NCI-H1417 treated with DMSO at 0.1 percent for 48 hours (cell line): ENCODE measurements at regions not wholly inside any gene's neighbourhood (a gene's known extent, or its start where the extent isn't known, plus 50 kb on each side); places are given as distances from the start of the nearest gene placed in this dataset.

Experiments
- DNase-seq: peaks from one replicate; lab custom pipeline; 2025; lab: John Stamatoyannopoulos, UW

DNA sequence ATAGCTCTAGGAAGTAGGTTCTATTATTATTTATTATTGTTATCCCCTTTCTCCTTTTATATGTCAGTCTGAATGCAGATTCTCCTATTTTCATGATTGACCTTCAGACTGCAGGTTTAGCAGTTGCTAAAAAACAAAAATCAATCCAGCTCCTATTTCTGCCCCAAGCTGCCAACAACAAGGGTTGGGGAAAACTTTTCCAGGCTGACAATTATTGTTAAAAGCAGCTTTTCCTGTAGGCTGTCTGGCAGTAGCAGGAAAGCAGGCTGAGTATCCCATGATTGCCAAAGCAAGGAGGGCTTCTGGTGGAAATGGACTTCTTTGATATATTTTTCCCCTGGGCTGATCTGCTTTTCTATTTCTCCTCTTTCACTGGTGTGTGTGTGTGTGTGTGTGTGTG is 78.0 kb upstream of the CTLA4 start:
- DNase-seq = no peak

DNA sequence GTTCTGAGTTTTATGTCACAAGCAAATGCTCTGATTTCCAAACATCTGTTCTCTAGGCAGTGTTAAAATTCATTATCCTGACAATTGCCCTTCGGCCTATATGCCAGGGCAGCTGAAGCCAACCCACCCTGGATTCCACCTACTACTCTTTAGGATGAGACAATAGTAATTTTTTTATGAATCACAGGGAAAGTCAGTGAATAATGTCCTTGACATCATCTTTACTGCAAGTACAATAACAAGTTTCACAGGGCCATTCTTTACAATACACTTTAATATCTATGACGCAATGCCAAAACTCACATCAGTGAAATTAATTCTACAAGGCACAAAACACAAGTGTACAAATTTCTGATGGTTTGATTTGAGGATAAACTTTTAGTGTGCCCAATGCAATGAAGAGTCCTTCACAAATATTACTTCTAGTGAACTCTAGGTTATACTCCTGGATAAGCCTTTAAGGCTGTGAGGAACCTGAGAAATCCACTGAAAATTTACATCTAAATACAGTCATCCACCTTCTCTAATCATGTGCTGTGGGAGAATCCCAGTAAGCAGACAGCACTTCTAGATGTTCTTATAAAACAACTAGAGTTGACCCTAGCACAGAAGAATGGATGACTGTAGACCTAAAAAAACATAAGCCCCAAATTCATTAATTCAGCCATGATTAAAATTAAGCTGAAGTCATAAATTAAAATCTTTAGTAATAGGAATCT is 77.3 kb upstream of the CTLA4 start:
- no peak for DNase-seq

DNA sequence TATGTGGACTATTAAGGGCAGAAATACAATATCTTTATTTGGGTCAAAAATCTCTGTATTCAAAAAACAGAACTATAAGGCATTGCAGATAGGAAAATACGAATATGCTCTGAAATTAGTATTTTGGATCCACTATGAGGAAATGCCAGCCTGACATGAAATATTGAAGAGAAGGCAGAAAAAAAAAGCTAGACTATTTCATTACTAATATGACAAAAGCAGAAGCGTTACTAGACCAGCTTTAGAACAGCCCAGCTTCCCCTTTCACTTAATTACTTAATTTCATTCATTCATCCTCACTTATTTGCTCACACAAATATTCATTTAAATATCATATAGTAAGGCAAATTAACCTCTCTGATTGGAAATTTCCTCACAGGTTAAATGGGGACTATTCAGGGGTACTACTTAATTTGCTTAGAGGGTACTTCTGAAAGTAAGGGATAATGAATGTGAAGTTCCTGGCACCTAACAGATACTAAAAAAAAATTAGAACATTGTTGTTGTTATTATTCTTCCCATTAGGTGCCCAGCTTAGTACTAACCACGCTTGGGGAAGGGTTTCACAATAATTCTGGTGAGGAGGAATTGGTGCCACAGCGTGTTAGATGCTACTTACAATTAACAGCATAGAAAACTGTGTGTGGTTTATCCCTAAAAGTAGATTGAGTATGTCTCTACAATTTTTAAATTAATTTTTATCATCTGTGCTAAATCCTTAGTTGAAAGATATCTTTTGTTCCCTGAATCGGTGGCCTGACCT is 71.1 kb upstream of the CTLA4 start:
- DNase-seq = no peak

DNA sequence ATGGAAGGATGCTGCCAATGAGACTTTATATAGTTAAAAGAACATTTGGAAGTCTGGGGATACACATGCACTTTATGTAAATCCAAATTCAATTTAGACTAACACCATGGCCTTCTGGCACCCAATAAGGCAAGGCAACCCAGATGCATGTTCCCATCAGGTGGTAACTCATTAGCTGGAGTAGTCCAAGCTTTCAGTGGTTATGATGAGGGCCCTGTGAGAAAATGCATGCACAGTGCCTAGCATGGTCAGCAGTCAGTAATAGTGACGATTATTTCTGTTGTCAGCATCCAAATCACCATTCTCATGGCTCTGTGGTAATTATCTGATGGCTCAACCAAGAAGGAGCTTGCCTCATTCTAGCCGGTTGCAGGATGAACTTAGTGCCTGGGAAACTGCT is 70.3 kb upstream of the CTLA4 start:
- no peak for DNase-seq

DNA sequence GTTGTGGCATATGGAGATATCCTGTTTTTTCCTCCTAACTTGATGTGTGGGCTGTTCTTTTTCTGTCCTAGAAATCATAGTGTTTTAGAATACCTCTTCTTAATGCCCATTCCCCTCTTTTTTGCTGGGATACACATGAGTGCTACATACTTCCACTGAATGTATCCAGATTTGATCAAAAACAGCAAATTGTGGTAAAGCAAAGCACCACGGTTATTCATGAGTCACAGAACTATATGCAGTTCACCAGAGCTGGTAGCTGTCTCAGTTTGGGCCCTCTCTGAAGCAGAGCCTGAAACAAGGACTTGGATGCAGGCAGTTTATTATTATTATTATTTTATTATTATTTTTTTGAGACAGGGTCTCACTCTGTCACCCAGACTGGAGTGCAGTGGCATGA is 69.9 kb upstream of the CTLA4 start:
- no peak for DNase-seq

DNA sequence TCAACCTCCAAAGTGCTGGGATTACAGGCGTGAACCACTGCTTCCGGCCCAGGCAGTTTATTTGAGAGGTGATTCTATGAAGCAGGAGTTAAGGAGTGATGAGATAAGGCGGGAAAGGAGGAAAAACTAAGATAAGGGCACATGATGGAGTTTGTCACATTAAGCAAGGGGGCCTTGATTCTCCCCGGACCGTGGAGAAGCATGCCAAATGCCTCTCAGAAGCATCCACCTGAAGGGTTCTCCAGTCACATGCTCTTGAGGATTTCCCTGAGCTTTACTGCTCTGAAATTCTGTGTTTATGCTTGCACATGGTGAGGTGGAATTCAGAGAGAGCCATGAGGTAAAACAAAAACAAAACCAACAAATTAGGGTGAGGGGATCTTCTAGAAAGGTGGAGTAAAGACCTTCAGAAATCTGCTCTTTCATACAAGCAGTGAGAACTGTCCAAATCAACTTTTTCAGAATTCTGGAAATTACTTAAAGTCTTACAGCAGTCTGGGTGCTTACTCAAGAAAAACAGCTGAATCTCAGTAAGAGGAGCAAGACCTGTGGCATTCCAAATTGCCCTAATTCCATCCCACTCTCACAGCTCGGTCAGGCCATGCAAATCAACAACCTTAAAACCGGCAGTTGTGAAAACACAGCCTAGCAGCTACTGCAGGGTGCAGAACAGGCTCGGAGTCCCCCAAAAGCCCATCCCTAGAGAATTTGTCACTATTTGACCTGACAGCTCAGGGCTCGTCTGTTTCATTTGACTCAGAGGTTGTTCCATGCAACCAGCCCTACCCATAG is 69.1 kb upstream of the CTLA4 start:
- no peak for DNase-seq

DNA sequence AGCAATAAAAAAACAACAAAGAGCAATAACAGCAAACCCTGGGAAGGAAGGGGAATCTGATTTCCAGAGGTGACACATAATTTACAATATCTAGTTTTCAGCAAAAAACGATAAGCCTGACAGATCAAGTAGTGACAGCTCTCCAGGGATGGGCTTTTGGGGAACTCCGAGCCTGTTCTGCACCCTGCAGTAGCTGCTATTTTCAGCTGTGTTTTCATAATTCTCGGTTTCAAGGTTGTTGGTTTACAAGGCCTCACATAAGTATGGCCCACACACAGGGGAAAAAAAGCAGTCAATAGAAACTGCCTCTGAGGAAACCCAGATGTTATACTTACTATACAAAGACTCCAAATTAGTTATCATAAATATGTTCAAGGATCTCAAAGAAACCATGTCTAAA is 67.7 kb upstream of the CTLA4 start:
- no peak for DNase-seq

DNA sequence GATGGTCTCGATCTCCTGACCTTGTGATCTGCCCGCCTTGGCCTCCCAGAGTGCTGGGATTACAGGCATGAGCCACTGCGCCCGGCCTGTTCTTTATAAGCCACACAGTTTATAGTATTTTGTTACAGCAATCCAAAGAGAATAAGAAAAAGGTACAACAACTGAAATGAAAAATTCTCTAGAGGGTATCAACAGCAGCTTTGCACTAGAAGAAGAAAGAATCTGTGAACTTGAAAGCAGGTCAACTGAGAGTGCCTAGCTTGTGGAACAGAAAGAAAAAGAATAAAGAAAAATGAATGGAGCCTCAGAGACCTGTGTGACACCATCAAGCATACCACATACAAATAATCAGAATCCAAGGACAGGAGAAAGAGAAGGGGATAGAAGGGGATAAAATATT is 66.8 kb upstream of the CTLA4 start:
- DNase-seq = no peak

DNA sequence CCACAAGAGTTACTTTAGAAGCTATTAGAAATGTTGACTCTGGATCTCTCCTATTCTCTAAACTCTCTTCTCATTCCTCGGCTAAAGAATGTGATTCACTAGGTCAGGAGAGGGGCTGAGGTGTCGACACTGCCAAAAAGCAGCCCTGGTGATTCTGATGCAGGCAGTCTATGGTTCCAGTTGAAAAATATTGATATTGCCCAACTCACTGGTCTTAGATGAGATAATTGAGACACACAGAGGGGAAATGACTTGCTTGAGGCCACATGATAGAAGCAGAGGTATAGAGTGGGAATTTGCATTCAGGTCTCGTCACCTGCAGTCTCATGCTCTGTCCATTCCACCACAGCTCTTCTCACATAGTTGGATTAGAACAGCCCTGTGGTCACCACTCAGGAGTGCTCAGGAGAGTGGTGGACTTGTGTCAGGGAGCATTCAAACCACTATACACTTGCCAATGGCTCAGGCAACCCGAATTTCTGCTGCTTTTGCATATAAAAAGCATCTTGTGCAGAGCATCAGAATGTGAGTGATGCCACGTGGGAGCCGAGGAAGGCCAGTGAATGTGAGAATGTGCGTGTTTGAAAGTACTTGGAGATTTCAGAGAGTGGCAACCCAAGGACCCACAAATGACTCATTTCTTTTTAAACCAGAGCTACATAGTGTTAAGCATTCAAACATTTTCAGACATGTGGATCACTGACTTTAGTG is 65.1 kb upstream of the CTLA4 start:
- no peak for DNase-seq

DNA sequence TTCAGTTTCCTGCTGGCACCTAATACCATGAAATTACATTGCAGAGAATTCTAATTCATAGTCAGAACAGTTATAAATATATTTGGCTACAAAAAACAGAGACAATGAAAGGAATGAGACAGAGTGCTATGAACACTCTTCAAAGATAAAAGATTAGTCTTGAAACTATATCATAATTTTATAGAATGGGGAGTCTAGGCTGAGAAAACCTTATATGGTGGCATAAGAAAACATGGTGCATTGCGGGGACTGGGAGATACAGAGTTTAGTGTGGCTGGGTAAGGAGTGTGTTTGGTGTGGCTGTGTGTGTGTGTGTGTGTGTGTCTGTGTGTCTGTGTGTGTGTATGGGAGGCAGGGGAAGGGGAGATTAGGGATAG is 64.5 kb upstream of the CTLA4 start:
- DNase-seq = no peak

DNA sequence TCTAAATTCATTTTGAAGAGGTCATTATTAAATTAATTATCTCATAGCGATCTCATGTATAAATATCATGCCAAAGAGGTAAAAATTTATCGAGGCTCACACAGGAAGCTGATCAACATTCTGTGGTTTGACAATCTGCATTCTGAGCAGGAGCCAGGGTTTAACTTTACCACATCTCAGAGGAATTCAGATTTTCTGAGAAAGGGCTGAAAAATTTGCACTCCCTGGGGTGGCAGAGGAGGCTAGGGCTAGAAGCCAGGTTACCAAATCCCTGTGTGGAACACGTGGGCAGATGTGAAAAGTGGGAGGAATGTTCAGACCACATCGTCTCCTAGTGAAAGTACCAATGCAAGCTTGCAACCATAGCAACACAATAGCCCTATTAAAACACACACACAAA is 63.5 kb upstream of the CTLA4 start:
- DNase-seq = no peak

DNA sequence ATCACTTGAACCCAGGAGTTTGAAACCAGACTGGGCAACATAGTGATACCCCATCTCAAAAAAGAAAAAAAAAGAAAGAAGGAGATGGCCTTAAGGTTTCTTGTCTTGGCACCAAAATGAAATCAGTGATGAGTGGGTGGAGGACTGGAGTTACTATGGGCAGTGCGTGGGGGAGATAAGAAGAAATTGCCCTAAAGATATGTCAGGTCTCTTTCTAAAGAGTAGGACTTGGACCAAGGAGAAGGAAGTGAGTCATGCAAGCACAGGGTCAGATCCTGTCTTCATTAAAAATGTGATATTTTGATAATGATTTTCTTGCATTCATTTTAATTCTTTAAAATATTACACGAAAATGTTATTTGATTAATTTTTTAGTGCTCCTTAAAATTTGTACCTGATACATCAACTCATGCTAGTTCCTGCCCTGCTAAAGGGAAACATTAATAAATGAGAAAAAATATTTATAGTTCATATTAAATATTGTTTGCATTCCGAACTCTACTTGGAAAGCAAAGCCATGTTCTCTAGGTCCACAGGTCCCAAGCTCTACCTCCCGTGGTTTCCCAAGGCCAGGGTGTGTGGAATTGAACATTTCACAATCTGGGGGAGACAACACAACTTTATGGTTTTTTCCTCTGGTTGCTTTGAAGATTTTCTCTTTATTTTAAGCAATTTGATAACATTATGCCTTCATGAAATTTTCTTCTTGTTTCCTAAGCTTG is 62.6 kb upstream of the CTLA4 start:
- no peak for DNase-seq

DNA sequence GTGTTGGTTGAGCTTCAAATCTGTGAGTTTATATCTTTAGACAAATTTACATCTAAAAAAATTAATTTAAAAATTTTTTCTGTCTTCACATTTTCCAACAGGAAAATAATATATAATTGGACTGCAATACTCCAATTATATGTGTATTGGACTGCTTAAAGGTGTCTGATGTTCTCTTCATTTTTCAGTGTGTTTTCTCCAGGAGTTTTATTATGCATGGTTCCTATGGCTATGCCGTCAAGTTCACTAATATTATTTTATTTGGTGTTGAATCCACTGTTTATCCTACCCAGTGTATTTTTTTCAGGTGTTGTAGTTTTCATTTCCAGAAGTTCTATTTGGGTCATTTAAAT is 62.1 kb upstream of the CTLA4 start:
- DNase-seq = no peak

DNA sequence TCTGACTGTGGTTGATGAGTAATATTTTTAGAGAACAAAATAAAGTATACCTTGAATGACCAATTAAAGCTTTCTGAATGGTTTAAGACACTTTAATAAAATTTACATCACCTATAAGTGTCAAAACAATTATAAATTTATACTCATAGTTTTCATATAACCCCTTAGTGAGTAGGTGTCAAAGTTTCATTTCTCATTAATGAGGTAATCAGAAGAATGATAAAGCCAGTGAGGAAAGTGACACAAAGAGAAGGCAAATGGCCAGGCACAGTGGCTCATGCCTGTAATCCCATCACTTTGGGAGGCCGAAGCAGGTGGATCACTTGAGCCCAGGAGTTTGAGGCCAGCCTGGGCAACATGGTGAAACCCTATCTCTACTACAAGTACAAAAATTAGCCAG is 60.8 kb upstream of the CTLA4 start:
- DNase-seq = no peak

DNA sequence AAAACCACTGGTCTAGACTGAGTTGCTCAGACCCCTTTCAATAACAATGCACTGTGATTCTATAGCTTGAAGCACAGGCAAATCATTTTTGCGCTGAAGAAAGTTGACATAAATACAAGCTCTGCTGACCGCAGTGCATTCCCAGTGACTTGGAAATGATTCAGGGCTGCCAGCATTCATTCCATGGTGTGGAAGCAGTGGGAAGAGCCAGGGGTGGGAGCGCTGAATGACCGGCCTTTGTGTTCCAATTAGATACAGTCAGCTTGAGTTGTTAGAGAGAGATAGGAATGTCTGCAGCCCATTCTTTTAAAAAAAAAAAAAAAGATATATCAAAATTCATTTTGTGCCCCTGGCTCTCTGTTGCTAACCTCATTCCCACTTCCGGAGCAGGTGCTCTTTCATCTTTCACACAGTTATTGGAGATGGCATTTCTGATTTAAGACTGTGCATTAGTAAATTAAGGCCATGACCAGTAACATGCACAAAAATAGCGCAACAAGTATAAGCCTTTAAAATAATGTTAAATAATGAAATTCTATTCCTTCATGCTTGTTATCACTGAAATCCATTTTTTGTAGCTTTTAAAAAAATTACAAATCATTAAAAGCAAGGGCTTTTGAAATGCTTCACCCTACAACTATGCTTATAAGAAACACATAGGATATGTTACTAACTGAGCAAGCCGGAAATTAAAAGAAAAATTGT is 59.4 kb upstream of the CTLA4 start:
- DNase-seq = no peak

DNA sequence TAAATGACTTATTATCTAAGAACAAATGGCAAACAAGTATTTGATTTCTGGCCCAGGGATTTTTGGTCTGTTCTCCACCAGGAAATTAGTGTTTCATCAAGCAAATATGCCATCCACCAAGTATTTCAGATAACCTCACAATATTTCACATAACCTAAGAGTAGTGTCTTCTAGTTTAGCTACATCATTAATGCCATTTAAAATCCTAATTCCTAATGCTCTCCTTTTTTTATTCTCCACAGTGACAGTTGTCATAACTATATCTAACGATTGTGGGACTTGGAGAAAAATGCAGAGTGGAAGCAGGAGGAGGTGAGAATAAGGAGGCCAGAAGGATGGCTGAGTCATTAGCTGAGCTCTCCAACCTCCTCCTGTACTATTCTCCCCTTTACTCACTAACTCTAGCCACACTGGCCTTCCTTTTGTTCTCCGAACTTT is 58.5 kb upstream of the CTLA4 start:
- no peak for DNase-seq

DNA sequence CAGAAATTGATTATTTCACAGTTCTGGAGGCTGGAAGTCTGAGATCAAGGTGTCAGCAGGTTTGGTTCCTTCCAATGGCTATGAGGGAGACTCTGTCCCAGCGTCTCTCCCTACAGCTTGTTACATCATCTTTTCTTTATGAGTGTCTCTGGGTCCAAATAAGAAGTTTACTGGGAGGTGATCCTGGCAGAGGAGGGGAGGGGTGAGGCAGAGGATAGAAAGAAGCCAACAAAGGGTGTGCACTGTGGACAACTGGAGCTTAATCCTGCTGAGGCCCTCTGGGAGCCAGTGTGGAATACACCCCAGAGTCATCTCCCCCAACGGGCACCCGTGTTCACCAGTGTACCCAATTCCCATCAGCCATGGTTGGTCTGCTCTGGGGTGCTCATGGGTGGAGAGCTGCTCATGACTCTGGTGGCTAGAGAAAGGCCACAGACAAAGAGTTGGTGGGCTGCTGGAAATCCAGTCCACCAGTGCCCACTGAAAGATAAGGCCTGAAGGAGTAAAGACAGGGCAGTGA is 57.5 kb upstream of the CTLA4 start:
- DNase-seq = no peak

DNA sequence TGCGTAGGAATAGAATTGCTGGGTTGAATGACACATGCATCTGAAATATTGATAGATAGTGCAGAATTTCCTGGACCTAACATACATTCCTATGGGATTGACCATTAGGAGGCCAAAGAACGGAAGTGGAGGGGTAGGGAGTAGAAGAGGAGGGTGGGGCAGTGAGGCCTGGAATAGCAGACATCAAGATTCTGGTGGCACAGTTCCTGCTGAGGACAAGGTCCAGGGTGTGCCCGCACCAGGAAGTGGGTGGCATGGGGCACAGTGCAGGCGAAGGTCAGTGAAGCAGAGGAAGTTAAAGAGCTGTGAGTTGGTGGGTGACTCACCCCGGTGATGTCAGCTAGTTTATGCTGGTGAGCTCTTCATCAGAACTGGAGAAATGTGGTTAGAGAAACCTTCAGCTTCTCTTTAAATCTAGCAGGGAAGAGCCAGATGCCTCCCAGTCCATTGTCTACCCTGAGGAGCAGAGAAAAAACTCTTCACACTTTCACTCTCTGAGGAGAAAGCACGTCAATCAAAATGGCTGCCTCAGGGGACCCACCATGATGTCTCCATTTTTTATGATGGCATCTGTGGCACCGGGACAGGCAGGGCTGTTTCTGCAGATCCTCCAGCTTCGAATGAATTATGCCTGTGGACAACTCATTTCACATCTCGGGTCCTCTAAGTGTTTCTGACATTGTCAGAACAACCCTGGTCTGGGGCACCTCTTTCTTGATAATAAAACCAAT is 55.9 kb upstream of the CTLA4 start:
- DNase-seq = no peak

DNA sequence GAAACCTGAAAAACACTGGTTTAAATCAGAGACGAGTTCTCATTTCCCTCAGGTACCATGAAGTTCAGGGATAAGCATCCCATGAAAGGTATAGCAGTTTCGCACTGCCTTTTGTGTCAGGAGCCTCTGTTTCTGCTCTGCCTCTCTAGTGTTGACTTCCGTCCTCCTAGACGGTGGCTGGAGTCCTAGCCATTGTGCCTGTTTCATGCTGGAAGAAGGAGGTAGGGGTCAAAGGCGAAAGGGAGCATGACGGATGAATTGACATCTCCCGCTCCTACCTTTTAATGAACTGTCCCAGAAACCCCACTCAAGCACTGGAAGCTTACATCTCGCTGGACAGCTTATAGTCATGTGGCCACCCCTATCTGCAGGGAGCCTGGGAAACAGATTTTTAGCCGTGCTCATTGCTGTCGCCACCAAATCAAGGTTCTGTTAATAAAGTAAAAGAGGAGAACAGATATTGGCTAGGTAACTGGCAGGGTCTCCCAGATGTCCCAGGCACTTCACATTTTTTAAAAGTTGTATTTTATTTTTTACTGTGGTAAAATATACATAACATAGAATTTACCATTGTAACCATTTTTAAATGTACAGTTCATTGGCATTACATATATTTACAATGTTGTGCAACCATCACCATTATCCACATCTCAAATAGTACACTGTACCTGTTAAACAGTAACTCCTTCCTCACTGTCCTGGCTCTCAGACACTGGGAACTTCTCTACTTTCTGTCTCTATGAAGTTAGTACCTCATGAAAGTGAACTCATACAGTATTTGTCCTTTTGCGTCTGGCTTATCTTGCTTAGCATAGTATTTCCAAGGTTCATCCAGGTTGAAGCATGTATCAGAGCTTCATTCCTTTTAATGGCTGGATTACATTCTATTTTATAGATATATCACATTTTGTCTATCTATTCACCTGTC is 55.0 kb upstream of the CTLA4 start:
- DNase-seq = no peak
